Glutamatergic neuron (in vitro differentiated cells): ENCODE measurements at regions not wholly inside any gene's neighbourhood (a gene's known extent, or its start where the extent isn't known, plus 50 kb on each side); places are given as distances from the start of the nearest gene placed in this dataset.
"Not testable (repeated sequence)": the region's sequence is repeated elsewhere in the genome, so short reads cannot be mapped to it uniquely, and the experiment has no call there.

Source experiments
- DNase-seq: peaks from one replicate; pipeline ENCODE4 v3.0.0; 2022
- H3K27ac Mint-ChIP-seq: one replicate; pipeline ENCODE4 v1.8.0; 2020; ENCODE audit warnings: mild to moderate bottlenecking, mixed read lengths, inconsistent platforms; ENCODE audit not compliant: unreplicated experiment
- H3K27me3 Mint-ChIP-seq: one replicate; pipeline ENCODE4 v1.8.0; 2020; ENCODE audit warnings: mild to moderate bottlenecking, moderate library complexity, mixed read lengths, inconsistent platforms; ENCODE audit not compliant: unreplicated experiment
- H3K36me3 Mint-ChIP-seq: one replicate; pipeline ENCODE4 v1.8.0; 2020; ENCODE audit warnings: mild to moderate bottlenecking, mixed read lengths, inconsistent platforms; ENCODE audit not compliant: unreplicated experiment
- H3K4me1 Mint-ChIP-seq: one replicate; pipeline ENCODE4 v1.8.0; 2020; ENCODE audit warnings: mild to moderate bottlenecking, low read depth, mixed read lengths, inconsistent platforms; ENCODE audit not compliant: unreplicated experiment
- H3K4me3 Mint-ChIP-seq: one replicate; pipeline ENCODE4 v1.8.0; 2020; ENCODE audit warnings: mild to moderate bottlenecking, mixed read lengths, inconsistent platforms; ENCODE audit not compliant: unreplicated experiment
- H3K9me3 Mint-ChIP-seq: one replicate; pipeline ENCODE4 v1.8.0; 2020; ENCODE audit warnings: mild to moderate bottlenecking, moderate library complexity, mixed read lengths, inconsistent platforms; ENCODE audit not compliant: unreplicated experiment
- CTCF ChIP-seq: fragments of 200-600 bp; sonication (generic); IDR thresholded peaks from one replicate; pipeline ENCODE4 v1.5.0; 2021; ENCODE audit not compliant: partially characterized antibody, unreplicated experiment

GRCh38 chr17:11151818-11152425 lies 89.1 kb upstream of the SHISA6 start:
- Mint-ChIP-seq H3K4me1 (no peaks in the 10 kb centered on the region), H3K27me3 (no peaks in the 10 kb centered on the region), H3K36me3 (no peaks in the 10 kb centered on the region), H3K27ac (no peak overlapping the region), H3K4me3 (no peak overlapping the region), H3K9me3 (no peaks in the 10 kb centered on the region)
- no peak for DNase-seq
- TF ChIP-seq CTCF, result no peak

GRCh38 chr17:11150906-11151511 lies 90.0 kb upstream of the SHISA6 start:
- not testable (repeated sequence) for H3K9me3 Mint-ChIP-seq, H3K27ac Mint-ChIP-seq, H3K4me1 Mint-ChIP-seq, H3K27me3 Mint-ChIP-seq, DNase-seq, H3K4me3 Mint-ChIP-seq, H3K36me3 Mint-ChIP-seq

GRCh38 chr17:11144358-11145233 lies 96.4 kb upstream of the SHISA6 start:
- H3K27ac Mint-ChIP-seq, result no peak overlapping the region
- H3K4me3 Mint-ChIP-seq, result no peak overlapping the region
- no peaks in the 10 kb centered on the region for H3K36me3 Mint-ChIP-seq
- no peaks in the 10 kb centered on the region for H3K9me3 Mint-ChIP-seq
- no peaks in the 10 kb centered on the region for H3K4me1 Mint-ChIP-seq
- DNase-seq, result peak; percentile 26
- TF ChIP-seq CTCF, result peak; percentile 76
- no peaks in the 10 kb centered on the region for H3K27me3 Mint-ChIP-seq

GRCh38 chr17:11142231-11142630 lies 98.8 kb upstream of the SHISA6 start:
- H3K27me3 Mint-ChIP-seq, result no peaks in the 10 kb centered on the region
- H3K27ac Mint-ChIP-seq, result no peak overlapping the region
- no peaks in the 10 kb centered on the region for H3K4me1 Mint-ChIP-seq
- H3K36me3 Mint-ChIP-seq, result no peaks in the 10 kb centered on the region
- TF ChIP-seq CTCF, result no peak
- no peak for DNase-seq
- H3K4me3 Mint-ChIP-seq, result no peak overlapping the region
- H3K9me3 Mint-ChIP-seq, result no peaks in the 10 kb centered on the region

DNA sequence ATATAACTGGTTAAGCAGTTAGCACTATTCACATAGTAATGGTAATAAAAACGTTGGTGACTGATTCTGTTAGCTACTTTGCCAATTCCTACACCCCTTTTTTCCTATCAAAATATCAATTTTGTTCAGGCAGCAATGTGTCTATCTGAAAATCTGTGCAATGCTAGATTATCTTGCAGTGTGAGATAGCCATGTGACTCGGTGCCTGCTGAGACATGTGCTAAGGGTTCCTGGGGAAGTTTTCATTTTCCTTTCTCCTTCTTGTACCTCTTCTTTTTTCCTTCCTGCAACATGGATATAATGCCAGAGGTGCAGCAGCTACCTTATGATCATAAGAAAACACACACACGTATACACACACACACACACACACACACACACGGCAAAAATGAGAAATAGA lies 100.5 kb upstream of the SHISA6 start:
- Mint-ChIP-seq H3K4me1 (no peaks in the 10 kb centered on the region), H3K4me3 (no peak overlapping the region), H3K27ac (no peak overlapping the region), H3K36me3 (no peaks in the 10 kb centered on the region), H3K27me3 (no peaks in the 10 kb centered on the region), H3K9me3 (no peaks in the 10 kb centered on the region)
- DNase-seq, result no peak
- TF ChIP-seq CTCF, result no peak
